ENCODE measurements at regions not wholly inside any gene's neighbourhood (a gene's known extent, or its start where the extent isn't known, plus 50 kb on each side); places are given as distances from the start of the nearest gene placed in this dataset.

DNA sequence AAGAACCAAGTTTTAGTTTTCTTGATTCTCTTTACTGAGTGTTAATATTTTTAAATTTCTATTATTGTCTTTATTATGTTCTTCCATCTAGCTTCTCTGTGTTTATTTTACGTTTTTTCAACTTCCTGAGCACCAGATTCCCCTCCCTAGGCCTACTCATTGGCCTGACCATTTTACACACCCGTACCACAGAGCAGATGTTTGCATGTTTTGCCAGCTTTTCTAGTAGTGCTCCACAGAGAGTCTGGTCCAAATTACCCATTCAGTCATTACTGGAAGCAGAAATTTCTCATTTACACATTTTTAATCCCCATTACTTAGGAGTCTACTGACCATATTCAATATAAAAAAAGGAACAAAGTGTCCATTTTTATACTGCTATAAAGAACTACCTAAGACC, 66.9 kb downstream of the ING1 start:
- TF ChIP-seq, protein P1, sequence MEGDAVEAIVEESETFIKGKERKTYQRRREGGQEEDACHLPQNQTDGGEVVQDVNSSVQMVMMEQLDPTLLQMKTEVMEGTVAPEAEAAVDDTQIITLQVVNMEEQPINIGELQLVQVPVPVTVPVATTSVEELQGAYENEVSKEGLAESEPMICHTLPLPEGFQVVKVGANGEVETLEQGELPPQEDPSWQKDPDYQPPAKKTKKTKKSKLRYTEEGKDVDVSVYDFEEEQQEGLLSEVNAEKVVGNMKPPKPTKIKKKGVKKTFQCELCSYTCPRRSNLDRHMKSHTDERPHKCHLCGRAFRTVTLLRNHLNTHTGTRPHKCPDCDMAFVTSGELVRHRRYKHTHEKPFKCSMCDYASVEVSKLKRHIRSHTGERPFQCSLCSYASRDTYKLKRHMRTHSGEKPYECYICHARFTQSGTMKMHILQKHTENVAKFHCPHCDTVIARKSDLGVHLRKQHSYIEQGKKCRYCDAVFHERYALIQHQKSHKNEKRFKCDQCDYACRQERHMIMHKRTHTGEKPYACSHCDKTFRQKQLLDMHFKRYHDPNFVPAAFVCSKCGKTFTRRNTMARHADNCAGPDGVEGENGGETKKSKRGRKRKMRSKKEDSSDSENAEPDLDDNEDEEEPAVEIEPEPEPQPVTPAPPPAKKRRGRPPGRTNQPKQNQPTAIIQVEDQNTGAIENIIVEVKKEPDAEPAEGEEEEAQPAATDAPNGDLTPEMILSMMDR (conservative IDR thresholded peaks at IDR 0.05; ENCODE audit: low read depth, low read length): no peak
- TF ChIP-seq EZH2 (IDR thresholded peaks at IDR 0.05; ENCODE audit: borderline replicate concordance, low read depth, low read length, poor library complexity, severe bottlenecking): no peak
